Suppressor macrophage treated with lipopolysaccharide for 1 hour (primary cell): ENCODE measurements at regions not wholly inside any gene's neighbourhood (a gene's known extent, or its start where the extent isn't known, plus 50 kb on each side); places are given as distances from the start of the nearest gene placed in this dataset.
A peak's percentile ranks its signal among the peaks of the same experiment; 100 is the strongest.
"Not testable (repeated sequence)": the region's sequence is repeated elsewhere in the genome, so short reads cannot be mapped to it uniquely, and the experiment has no call there.

ENCODE experiments used
- DNase-seq, 3 donors: peaks; one replicate each; pipeline ENCODE4 v3.0.0-alpha.2; 2020 to 2022

DNA sequence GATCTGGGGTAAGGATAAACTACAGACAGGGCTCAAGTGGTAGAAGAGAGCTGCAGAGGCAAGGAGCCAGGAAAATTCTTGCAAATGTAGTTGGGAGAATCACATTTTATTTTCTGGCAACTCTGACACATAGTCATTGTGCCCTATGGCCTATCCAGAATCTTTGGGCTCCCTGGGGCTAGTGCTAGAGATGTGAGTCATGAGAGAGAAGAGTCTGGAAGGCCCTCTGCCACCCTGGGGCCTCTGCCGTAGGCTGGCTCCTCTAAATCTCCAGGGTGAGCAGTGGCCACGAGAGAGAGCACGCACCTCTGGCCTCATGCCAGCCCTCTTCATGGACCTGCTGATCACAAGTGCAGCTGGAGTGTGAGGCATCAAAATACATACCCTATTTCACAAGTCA is 74.3 kb upstream of the SSBP2 start:
- DNase-seq, result peak; percentile 30 to 53 (median 36)

DNA sequence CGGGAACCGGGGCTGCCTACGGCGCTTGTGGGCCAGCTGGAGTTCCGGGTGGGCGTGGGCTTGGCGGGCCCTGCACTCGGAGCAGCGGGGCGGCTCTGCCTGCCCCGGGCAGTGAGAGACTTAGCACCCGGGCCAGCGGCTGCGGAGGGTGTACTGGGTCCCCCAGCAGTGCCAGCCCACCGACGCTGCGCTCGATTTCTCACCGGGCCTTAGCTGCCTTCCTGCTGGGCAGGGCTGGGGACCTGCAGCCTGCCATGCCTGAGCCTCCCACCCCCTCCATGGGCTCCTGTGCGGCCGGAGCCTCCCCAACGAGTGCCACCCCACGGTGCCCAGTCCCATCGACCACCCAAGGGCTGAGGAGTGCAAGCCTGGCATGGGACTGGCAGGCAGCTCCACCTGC is 72.8 kb upstream of the SSBP2 start:
- DNase-seq, result not testable (repeated sequence)

GRCh38 chr5:81820863-81821262 is 70.0 kb upstream of the SSBP2 start:
- DNase-seq, result peak; percentile 49 to 66 (median 65)

- DNase-seq, result no peak
These were observed 69.4 kb upstream of the SSBP2 start for GRCh38 chr5:81820318-81820636.

DNA sequence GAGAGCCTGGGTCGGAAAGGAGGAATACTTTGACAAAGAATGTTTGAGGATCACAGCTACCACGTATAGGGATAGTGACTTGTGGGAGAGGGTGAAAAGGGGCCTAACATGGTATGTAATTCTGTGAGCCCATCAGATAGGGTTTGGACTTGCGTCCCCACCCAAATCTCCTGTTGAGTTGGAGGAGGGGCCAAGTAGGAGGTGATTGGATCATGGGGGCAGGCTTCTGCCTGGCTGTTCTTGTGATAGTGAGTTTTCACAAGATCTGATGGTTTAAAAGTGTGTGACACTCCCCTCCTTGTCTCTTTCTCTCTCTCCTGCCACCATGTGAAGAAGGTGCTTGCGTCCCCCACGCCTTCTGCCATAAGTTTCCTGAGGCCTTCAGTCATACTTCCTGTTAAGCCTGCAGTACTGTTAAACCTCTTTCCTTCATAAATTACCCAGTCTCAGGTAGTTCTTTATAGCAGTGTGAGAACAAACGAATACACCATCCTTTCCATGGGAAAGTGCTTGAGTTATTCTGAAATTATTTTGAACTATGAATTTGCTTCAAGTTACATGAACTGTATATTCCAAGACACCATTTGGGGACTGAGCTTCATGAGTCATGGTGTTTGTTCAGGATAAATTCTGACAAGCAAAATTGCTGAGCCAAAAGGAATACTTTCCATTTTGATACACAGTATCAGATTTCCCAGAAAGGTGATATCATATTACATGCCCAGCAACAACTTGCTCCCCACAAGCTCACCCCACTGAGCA is 68.8 kb upstream of the SSBP2 start:
- DNase-seq, result peak in 2 of 3 donors; percentile 15 to 51

DNA sequence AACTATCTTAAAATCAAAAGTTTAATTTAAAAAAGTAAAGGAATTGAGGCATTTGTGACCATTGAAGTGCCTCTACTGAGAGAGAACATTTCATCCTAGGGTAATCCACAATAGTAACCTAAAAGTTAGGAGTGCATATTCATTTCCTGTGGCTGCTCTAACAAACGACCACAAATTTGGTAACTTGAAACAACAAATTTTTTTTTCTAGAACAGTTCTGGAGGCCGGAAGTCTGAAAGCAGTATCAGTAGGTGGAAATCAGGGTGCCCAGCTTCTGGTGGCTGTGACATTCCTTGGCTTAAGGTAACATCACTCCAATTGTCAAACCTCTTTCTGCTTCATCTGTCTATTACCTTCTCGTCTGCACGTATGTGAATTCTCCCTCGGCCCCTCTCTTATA is 67.1 kb upstream of the SSBP2 start:
- no peak for DNase-seq

DNA sequence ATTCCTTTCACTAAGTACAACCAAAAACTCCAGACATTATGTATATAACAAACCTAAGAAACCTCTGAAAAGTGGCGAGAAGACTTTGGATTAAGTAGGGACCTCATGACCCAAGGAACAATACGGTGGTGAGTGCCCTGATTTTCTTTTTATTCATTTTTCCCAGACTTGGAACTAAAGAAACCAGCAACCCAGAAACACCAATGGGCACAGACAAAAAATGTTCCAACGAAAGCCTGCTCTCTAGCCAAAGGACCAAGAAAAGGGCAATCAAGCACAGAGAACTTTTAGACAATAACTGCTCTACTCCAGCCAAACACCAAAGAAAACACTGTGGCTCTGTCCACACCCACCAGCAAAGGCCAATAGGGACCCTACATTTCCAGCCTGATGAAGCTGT is 66.2 kb upstream of the SSBP2 start:
- DNase-seq, result no peak

DNA sequence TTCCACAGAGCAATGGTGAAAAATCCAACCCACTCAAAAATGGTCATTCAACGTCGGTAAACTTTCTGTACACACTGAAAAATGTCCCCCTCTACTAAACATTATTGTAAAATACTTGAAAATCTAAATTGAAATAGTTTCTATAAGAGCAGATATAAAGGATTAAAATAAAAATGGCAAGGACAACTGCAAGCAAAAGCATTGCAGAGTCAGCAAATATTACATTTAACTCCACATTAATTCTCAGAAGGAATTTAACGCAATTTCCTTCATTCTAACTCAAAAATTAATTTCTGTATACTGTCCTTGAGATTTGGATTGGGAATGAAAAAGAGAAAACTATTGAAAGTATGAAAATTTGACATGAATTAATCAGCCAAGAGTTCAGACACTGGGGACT is 64.4 kb upstream of the SSBP2 start:
- DNase-seq, result no peak

- no peak for DNase-seq
These were observed 57.2 kb upstream of the SSBP2 start for GRCh38 chr5:81808106-81808505.

DNA sequence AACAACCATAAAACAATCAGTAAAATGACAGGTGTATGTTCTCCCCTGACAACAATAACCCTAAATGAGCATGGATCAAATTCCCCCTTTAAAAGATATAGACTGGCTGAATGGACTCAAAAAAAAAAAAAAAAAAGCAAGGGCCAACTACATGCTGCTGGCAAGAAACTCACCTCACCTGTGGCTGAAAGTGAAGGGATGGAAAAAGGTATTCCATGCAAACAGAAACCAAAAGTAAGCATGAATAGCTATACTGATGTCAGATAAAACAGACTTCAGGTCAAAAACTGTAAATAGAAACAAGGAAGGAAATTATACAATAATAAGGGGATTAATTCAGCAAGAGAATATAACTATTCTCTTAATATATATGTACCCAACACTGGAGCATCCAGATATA is 54.2 kb upstream of the SSBP2 start:
- DNase-seq, result no peak

DNA sequence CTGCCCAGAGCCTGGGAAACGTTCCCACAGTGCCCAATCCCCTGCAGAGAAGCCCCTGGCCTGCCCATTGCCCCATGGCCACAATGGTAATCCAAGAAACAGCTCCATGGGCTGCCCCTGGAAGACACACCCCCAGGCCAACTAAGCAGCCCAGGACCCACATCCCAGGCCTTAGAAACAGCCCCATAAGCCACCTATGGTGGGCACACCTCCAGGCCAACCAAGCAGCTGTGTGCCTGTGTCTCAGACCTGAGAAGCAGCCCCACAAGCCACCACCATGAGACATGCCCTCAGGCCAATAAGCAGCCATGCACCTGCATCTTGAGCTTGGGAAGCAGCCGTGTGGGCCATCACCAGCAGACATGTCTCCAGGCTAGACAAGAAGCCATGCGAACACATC is 52.9 kb upstream of the SSBP2 start:
- DNase-seq, result no peak

GRCh38 chr5:81802625-81803024 is 51.7 kb upstream of the SSBP2 start:
- no peak for DNase-seq

- no peak for DNase-seq
These were observed 51.1 kb upstream of the SSBP2 start for GRCh38 chr5:81802020-81802419.

DNA sequence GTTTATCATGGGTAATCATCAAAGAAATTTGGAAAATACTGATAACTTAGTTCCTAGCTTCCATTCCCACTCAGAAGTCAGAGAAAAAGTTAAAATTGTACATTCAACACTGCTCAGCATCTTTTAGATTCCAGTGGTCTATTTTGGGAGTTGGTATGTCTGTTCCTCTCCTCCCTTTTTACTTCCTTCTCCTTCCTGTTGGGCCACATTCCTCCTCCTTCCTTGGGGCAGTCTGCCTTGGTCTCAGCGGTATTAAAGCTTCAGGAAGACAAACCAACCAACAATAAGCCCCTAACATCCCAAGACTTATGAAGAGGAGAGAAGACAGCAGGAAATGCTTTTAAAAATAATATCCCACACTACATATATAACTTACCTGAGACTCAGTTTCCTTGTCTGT is 49.9 kb upstream of the SSBP2 start:
- DNase-seq, result peak in 1 of 3 donors; percentile 17
